AG04450 (cell line): ENCODE measurements at regions not wholly inside any gene's neighbourhood (a gene's known extent, or its start where the extent isn't known, plus 50 kb on each side); places are given as distances from the start of the nearest gene placed in this dataset.

ENCODE experiments used
- CTCF ChIA-PET: fragments of 300-600, 350-600 bp; formaldehyde crosslinking; extraction: SDS; loops from one replicate; lab custom pipeline; 2022; ENCODE audit warnings: antibody characterized with exemption, inconsistent platforms; lab: Charles Lee
- POLR2A ChIA-PET: fragments of 350-600 bp; formaldehyde crosslinking; extraction: SDS; loops from one replicate; lab custom pipeline; 2021; ENCODE audit warnings: antibody characterized with exemption, inconsistent platforms; lab: Yijun Ruan, JAX
- DNase-seq: peaks from one replicate; pipeline ENCODE4 v3.0.0-alpha.2; 2011; ENCODE audit warnings: low read depth, low spot score
- H3K27ac ChIP-seq: one replicate; pipeline ENCODE4 v1.5.1; 2012; ENCODE audit warnings: low read depth, low read length, control low read depth
- H3K27me3 ChIP-seq: one replicate; pipeline ENCODE4 v1.6.0; 2012; ENCODE audit warnings: low read length; ENCODE audit not compliant: control insufficient read depth, insufficient read depth
- H3K4me3 ChIP-seq: 2 replicates; pipeline ENCODE4 v1.5.1; 2011; ENCODE audit warnings: mild to moderate bottlenecking, low read depth, low read length, control low read depth
- H3K9me3 ChIP-seq: 2 replicates; pipeline ENCODE4 v1.5.1; 2012; ENCODE audit warnings: low read length; ENCODE audit not compliant: control insufficient read depth, insufficient read depth
- TF ChIP-seq, protein P1 (sequence below): IDR thresholded peaks from 2 replicates; pipeline ENCODE4 v1.5.1; 2011; ENCODE audit warnings: low read depth, low read length, control low read depth, inconsistent platforms

DNA sequence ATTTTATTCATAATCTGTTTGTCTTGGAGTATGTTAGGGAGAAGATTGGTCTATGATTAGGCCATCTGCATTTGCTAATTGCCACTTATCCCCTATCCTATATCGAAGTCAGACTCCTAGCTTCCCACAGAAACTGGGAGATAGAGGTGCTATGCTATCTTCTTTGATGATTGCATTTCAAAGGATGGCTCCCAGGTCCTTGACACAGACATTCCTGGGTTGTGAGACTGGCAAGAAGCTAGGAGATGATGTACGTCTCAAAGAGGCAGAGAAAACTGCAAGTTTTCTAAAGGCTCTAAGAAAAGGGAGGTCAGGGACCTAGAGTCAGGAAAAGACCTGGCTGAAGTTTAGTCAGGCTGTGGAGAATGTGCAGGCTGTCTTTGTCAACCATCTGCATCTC lies 1251.9 kb downstream of the PCDH17 start:
- H3K27ac ChIP-seq = no peak overlapping the region
- H3K27me3 ChIP-seq = no peaks in the 10 kb centered on the region
- no peak for DNase-seq
- H3K9me3 ChIP-seq = no peaks in the 10 kb centered on the region
- ChIA-PET POLR2A (no interaction called here), CTCF (no interaction called here)
- TF ChIP-seq, protein P1, sequence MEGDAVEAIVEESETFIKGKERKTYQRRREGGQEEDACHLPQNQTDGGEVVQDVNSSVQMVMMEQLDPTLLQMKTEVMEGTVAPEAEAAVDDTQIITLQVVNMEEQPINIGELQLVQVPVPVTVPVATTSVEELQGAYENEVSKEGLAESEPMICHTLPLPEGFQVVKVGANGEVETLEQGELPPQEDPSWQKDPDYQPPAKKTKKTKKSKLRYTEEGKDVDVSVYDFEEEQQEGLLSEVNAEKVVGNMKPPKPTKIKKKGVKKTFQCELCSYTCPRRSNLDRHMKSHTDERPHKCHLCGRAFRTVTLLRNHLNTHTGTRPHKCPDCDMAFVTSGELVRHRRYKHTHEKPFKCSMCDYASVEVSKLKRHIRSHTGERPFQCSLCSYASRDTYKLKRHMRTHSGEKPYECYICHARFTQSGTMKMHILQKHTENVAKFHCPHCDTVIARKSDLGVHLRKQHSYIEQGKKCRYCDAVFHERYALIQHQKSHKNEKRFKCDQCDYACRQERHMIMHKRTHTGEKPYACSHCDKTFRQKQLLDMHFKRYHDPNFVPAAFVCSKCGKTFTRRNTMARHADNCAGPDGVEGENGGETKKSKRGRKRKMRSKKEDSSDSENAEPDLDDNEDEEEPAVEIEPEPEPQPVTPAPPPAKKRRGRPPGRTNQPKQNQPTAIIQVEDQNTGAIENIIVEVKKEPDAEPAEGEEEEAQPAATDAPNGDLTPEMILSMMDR = no peak
- H3K4me3 ChIP-seq = no peak overlapping the region

DNA sequence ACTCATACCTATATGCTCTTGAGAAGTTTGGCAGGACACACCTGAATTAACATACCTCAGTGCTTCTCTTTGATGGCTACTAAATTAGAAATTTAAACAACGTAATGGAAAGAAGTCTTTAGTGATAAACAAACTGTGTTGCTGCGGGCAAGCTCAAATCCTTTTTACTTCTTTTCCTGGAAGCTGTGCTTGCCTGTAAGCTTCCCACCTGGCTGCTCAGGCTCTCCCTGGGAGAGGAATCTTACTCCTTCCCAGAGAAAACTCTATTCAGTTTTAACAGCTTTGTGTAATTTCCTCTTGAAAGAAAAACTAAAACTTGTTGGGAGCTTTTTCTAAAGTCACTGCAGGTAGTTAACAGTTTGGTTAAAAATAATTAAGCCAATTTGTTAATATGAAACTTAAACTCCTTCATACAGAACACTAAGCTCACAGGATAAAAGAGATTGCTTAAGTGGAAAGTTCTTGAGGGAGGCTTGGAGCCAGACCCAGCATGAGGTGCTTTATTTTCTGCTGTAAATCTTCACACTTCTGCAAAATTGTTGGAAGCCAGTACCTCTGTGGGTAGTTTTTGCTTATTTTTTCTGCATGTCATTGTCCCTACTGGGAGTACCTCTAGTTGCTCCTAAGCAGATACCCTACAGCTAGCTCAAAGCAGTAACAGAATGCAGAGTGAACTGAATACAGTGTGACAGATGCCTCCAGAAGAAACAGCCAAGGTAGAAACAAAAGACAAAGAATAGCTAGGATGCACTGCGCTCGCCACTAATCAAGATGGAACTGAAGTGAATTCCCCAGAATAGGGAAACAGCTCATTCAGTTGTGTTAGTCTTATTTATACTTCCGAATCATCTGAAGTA lies 1253.0 kb downstream of the PCDH17 start:
- TF ChIP-seq, protein P1 = no peak

DNA sequence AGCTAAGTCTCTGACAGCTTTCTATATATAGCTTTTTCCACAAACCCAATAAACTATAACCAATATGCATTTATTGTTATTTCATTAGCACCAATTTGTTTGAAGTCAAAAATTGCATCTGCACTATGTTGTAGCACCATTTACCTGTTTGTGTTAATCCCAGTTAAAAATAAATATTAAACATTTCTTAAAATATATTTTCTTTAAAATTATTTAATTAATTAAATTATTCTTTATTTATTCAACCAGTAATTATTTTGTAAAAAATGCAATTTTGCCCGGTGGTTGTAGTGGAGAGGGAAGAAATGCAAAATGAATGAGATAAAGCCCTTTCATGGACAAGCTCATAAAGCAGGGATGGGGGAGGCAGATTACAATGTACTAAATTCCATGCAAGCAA lies 1257.9 kb downstream of the PCDH17 start:
- no peak for DNase-seq
- H3K27me3 ChIP-seq = no peaks in the 10 kb centered on the region
- TF ChIP-seq, protein P1 = no peak
- no peak overlapping the region for H3K27ac ChIP-seq
- H3K9me3 ChIP-seq = no peaks in the 10 kb centered on the region
- POLR2A ChIA-PET = no interaction called here
- H3K4me3 ChIP-seq = no peak overlapping the region
- CTCF ChIA-PET = interaction anchor here (0.6 kb wide), 1 partner anchor 1674 kb away, joined by 5 read pairs; no protein-coding TSS in a partner anchor

More for the DNA sequence above, 1253.0 kb downstream of the PCDH17 start:
- Histone ChIP-seq H3K27ac (no peak overlapping the region), H3K4me3 (no peak overlapping the region), H3K9me3 (no peaks in the 10 kb centered on the region), H3K27me3 (no peaks in the 10 kb centered on the region)
- no peak for DNase-seq
- CTCF ChIA-PET = no interaction called here
- POLR2A ChIA-PET = no interaction called here

DNA sequence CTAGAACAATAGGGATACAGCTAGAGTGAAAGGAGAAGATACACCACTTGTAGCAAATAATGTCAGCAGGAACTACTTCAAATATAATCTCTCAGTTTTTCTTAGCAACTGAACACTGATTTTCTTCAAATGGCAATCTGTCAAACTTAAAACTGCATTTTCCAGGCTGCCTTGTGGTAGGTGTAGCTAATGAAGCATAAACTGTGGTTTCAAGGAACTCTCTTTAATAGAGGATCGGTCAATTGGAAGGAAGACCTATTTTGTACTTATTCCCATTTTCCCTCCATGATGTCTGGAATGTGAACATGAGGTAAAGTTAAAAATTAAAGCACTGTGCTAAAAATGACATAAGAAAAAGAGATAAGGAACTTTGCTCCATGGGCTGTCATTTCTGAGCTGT lies 1261.9 kb downstream of the PCDH17 start:
- H3K27me3 ChIP-seq = no peaks in the 10 kb centered on the region
- H3K27ac ChIP-seq = no peak overlapping the region
- H3K4me3 ChIP-seq = no peak overlapping the region
- no peak for DNase-seq
- TF ChIP-seq, protein P1 = no peak
- POLR2A ChIA-PET = no interaction called here
- CTCF ChIA-PET = no interaction called here
- H3K9me3 ChIP-seq = no peaks in the 10 kb centered on the region

DNA sequence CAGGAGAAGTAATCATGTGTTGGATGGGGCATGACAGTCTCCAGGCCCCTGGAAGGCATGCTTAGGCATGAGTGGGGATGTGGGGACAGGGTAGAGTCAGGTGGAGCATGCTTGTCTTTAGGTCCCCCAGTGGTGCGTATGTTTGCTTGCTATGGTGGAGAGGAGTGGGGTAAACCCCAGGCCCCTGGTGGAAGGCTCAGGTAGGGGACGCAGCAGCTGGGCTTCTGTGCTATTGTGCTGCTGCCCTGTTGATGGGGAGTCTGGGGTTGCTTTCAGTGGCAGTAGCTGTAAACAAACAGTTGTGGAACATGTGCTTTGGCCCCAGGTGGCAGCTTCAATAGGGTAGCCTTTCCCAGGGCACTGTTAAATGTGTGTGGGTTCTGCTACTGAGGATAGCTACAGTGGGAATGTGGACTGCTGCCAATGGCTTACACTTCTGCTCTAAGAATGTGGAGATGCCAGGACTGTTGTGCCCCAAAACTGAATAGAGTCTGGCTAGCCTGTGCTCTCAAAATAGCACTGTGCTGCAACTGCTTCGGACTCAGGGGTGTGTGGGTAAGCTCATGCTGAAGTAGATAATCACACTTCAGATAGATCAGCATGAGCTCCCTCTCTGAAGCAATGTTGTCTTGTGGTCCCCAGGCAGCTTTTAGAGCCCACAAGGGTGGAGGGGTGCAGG lies 1257.3 kb downstream of the DIAPH3 start:
- no peaks in the 10 kb centered on the region for H3K9me3 ChIP-seq
- no peak overlapping the region for H3K4me3 ChIP-seq
- no peak for DNase-seq
- CTCF ChIA-PET = interaction anchor here (1.2 kb wide), 1 partner anchor 356 kb away, joined by 3 read pairs; no protein-coding TSS in a partner anchor
- no peak overlapping the region for H3K27ac ChIP-seq
- TF ChIP-seq, protein P1 = no peak
- H3K27me3 ChIP-seq = no peaks in the 10 kb centered on the region
- POLR2A ChIA-PET = no interaction called here
